ENCODE measurements at regions not wholly inside any gene's neighbourhood (a gene's known extent, or its start where the extent isn't known, plus 50 kb on each side); places are given as distances from the start of the nearest gene placed in this dataset.

GRCh38 chr3:118402971-118403370 lies 631.7 kb downstream of the IGSF11 start (continued):
- no peak for TF ChIP-seq USF2 (IDR thresholded peaks at IDR 0.05; ENCODE audit: low read length)
- no peak for TF ChIP-seq TBP (IDR thresholded peaks at IDR 0.05; ENCODE audit: low read depth, low read length)
- no peak for TF ChIP-seq MAX (IDR thresholded peaks at IDR 0.05)
- TF ChIP-seq CHD1 (IDR thresholded peaks at IDR 0.05; ENCODE audit: low read depth, low read length): no peak
- TF ChIP-seq TEAD4 (IDR thresholded peaks at IDR 0.05; ENCODE audit: low read depth, low read length): no peak
